Mesenchymal stem cell (in vitro differentiated cells and primary cell): ENCODE measurements at regions not wholly inside any gene's neighbourhood (a gene's known extent, or its start where the extent isn't known, plus 50 kb on each side); places are given as distances from the start of the nearest gene placed in this dataset.

Source experiments
- DNase-seq: peaks from one replicate; pipeline ENCODE4 v3.0.0-alpha.2; 2013
- H2AFZ ChIP-seq: one replicate; pipeline ENCODE4 v1.6.1; 2013; ENCODE audit warnings: low read depth, mild to moderate bottlenecking, control low read depth, inconsistent platforms, low read length, moderate library complexity
- H2AK5ac ChIP-seq: 2 replicates; pipeline ENCODE4 v1.6.1; 2013; ENCODE audit warnings: low read length, moderate library complexity, mild to moderate bottlenecking, inconsistent platforms; ENCODE audit not compliant: severe bottlenecking
- H2BK120ac ChIP-seq: one replicate; pipeline ENCODE4 v1.6.1; 2013; ENCODE audit warnings: low read depth, mild to moderate bottlenecking, inconsistent platforms, low read length, moderate library complexity
- H2BK12ac ChIP-seq, 2 experiments: one replicate each; pipeline ENCODE4 v1.6.1; 2013; ENCODE audit warnings: inconsistent platforms in 2 of 2, low read length in 2 of 2, mild to moderate bottlenecking in 2 of 2, moderate library complexity in 2 of 2, control low read depth in 1 of 2
- H2BK15ac ChIP-seq: one replicate; pipeline ENCODE4 v1.6.1; 2013; ENCODE audit warnings: mild to moderate bottlenecking, low read depth, inconsistent platforms; ENCODE audit not compliant: poor library complexity, severe bottlenecking
- H2BK5ac ChIP-seq: 2 replicates; pipeline ENCODE4 v1.6.1; 2013; ENCODE audit warnings: low read depth, mild to moderate bottlenecking, low read length, control low read depth, inconsistent platforms; ENCODE audit not compliant: poor library complexity, severe bottlenecking
- H3K14ac ChIP-seq, 2 experiments: one replicate each; pipeline ENCODE4 v1.6.1; 2013; ENCODE audit warnings: inconsistent platforms in 2 of 2, low read length in 2 of 2, control low read depth in 1 of 2, mild to moderate bottlenecking in 1 of 2, moderate library complexity in 1 of 2
- H3K18ac ChIP-seq, 2 experiments: one replicate each; pipeline ENCODE4 v1.6.1; 2013; ENCODE audit warnings: inconsistent platforms in 2 of 2, low read length in 2 of 2, control low read depth in 1 of 2, low read depth in 1 of 2, mild to moderate bottlenecking in 1 of 2
- H3K23ac ChIP-seq, 2 experiments: one replicate each; pipeline ENCODE4 v1.6.1; 2013; ENCODE audit warnings: inconsistent platforms in 2 of 2, low read length in 2 of 2, mild to moderate bottlenecking in 2 of 2, moderate library complexity in 2 of 2, control low read depth in 1 of 2
- H3K27ac ChIP-seq: 2 replicates; pipeline ENCODE4 v1.5.1; 2013; ENCODE audit warnings: mild to moderate bottlenecking, moderate library complexity, low read length, control low read depth, inconsistent platforms; ENCODE audit not compliant: poor library complexity, severe bottlenecking
- H3K27me3 ChIP-seq, 2 experiments: 2 replicates each; pipeline versions ENCODE4 v1.6.1 to v1.7.0; 2013; ENCODE audit warnings: low read length in 2 of 2, mild to moderate bottlenecking in 2 of 2, moderate library complexity in 2 of 2, control low read depth in 1 of 2, inconsistent platforms in 1 of 2; ENCODE audit not compliant: control insufficient read depth in 1 of 2, insufficient read depth in 1 of 2
- H3K36me3 ChIP-seq, 2 experiments: 2 replicates each; pipeline versions ENCODE4 v1.6.1 to v1.7.0; 2013; ENCODE audit warnings: low read length in 2 of 2, control low read depth in 1 of 2, inconsistent platforms in 1 of 2, low read depth in 1 of 2, mild to moderate bottlenecking in 1 of 2; ENCODE audit not compliant: insufficient read depth in 2 of 2, control insufficient read depth in 1 of 2
- H3K4ac ChIP-seq, 2 experiments: one replicate each; pipeline ENCODE4 v1.6.1; 2013; ENCODE audit warnings: inconsistent platforms in 2 of 2, low read length in 2 of 2, mild to moderate bottlenecking in 2 of 2, moderate library complexity in 2 of 2, control low read depth in 1 of 2, low read depth in 1 of 2
- H3K4me1 ChIP-seq: 2 replicates; pipeline ENCODE4 v1.6.1; 2013; ENCODE audit warnings: low read depth, low read length, control low read depth; ENCODE audit not compliant: control insufficient read depth, insufficient read depth
- H3K4me2 ChIP-seq: 2 replicates; pipeline ENCODE4 v1.6.1; 2013; ENCODE audit warnings: low read length, mild to moderate bottlenecking, inconsistent platforms; ENCODE audit not compliant: poor library complexity, severe bottlenecking
- H3K4me3 ChIP-seq, 2 experiments: 2 replicates each; pipeline versions ENCODE4 v1.5.1 to v1.7.0; 2013; ENCODE audit warnings: low read length in 2 of 2, mild to moderate bottlenecking in 2 of 2, control low read depth in 1 of 2, low read depth in 1 of 2; ENCODE audit not compliant: insufficient read depth in 1 of 2
- H3K79me1 ChIP-seq: replicated peaks from 2 replicates; pipeline ENCODE4 v1.6.1; 2013; ENCODE audit warnings: mild to moderate bottlenecking, control low read depth, low read length, inconsistent platforms; ENCODE audit not compliant: poor library complexity, severe bottlenecking
- H3K9ac ChIP-seq: 2 replicates; pipeline ENCODE4 v1.7.0; 2013; ENCODE audit warnings: mild to moderate bottlenecking, low read length, moderate library complexity
- H3K9me3 ChIP-seq: 2 replicates; pipeline ENCODE4 v1.7.0; 2013; ENCODE audit warnings: mild to moderate bottlenecking, low read length; ENCODE audit not compliant: control insufficient read depth
- H4K8ac ChIP-seq: one replicate; pipeline ENCODE4 v1.6.1; 2013; ENCODE audit warnings: inconsistent platforms, mild to moderate bottlenecking, low read length, moderate library complexity
- H4K91ac ChIP-seq: one replicate; pipeline ENCODE4 v1.6.1; 2013; ENCODE audit warnings: mild to moderate bottlenecking, low read length, inconsistent platforms
- WGBS: methylation state at CpG from one replicate; pipeline ENCODE4 v1.1.7; 2013; ENCODE audit warnings: mixed read lengths; 5-methylcytosine and 5-hydroxymethylcytosine counted together

DNA sequence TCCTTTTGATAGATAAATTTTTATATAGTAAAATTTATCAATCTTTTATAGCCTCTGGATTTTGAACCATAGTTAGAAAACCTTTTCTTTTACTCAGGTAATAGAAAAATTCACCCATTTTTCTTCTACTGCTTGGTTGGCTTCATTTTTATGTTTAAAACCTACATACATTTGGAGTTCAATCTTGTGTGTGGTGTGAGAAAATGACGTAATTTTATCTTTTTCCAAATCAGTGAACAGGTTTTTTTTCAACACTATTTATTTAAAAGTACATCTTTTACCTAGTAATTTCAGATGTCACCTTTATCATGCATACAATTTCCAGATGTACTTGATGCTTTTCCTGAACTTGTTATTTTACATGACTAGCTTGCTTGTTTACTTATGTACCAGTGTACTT, 200.2 kb downstream of the TRIM36 start:
- Histone ChIP-seq H3K23ac (no peak overlapping the region), H3K14ac (no peak overlapping the region), H2BK120ac (no peak overlapping the region), H3K36me3 (no peaks in the 10 kb centered on the region), H3K9me3 (peaks cover 5% of the 10 kb centered on the region), H4K91ac (no peak overlapping the region), H3K27ac (no peak overlapping the region), H2BK15ac (no peak overlapping the region), H2BK12ac (no peak overlapping the region), H3K79me1 (no peaks in the 10 kb centered on the region), H4K8ac (no peak overlapping the region), H3K9ac (no peak overlapping the region), H3K4me1 (no peaks in the 10 kb centered on the region), H2AFZ (no peak overlapping the region), H3K18ac (no peak overlapping the region), H3K4ac (no peak overlapping the region), H2AK5ac (no peak overlapping the region), H3K4me3 (no peak overlapping the region), H2BK5ac (no peak overlapping the region), H3K4me2 (no peak overlapping the region), H3K27me3 (no peaks in the 10 kb centered on the region)
- no CpG with 5 or more reads among the region's 1 CpG for WGBS
- DNase-seq, result no peak

DNA sequence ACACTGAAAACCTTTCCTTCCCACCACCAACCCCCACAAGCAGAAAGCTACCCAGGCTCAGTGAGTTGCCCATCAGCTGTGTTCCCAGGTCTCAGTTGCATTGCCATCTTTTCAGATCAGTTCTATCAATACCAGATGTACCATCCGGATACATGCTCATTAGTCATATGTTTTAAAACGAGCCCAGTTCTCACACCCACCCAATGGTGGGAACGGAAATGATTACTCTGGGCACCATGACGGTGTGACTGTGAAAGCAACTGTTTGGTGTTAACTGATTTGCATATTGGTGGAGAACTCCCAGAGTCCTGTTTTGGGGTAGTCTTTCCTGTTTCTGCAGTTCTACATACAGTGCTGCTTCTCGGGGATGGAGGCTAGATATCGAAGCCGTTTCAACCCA, 212.3 kb downstream of the TRIM36 start:
- H3K4me2 ChIP-seq, result no peak overlapping the region

DNA sequence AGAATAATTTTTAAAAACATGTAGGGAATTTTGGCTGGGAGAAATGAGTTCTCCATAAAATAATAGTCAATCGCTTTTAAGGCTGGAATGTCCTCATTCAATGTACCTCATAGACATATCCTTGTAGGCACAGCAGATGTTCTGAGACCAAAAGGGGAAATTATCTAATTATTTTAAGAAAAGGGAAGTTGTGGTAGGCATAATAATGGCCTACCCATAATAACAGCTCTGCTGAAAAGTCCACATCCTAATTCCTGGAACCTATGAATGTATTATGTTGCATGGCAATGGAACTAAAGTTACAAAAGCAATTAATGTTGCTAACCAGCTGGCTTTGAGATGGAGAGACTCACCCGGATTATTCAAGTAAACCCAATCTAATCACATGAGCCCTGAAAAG, 216.1 kb downstream of the TRIM36 start:
- Histone ChIP-seq H3K4me2 (no peak overlapping the region), H4K91ac (no peak overlapping the region), H3K79me1 (no peaks in the 10 kb centered on the region), H2BK5ac (no peak overlapping the region), H3K9ac (no peak overlapping the region), H2AFZ (no peak overlapping the region), H2BK120ac (no peak overlapping the region), H3K4ac (no peak overlapping the region), H3K4me3 (no peak overlapping the region), H3K36me3 (no peaks in the 10 kb centered on the region), H2BK12ac (no peak overlapping the region), H4K8ac (no peak overlapping the region), H3K4me1 (no peaks in the 10 kb centered on the region), H3K18ac (no peak overlapping the region), H3K23ac (no peak overlapping the region), H3K9me3 (no peaks in the 10 kb centered on the region), H3K14ac (no peak overlapping the region), H2BK15ac (no peak overlapping the region), H3K27me3 (no peaks in the 10 kb centered on the region), H2AK5ac (no peak overlapping the region), H3K27ac (no peak overlapping the region)
- DNase-seq, result no peak
- no CpG with 5 or more reads among the region's 2 CpGs for WGBS

More for the DNA sequence above, 212.3 kb downstream of the TRIM36 start:
- 90% methylated on average over 5 of the region's 7 CpGs for WGBS
- no peak overlapping the region for H3K4ac ChIP-seq
- no peak overlapping the region for H3K27ac ChIP-seq
- H2BK5ac ChIP-seq, result no peak overlapping the region
- H4K91ac ChIP-seq, result no peak overlapping the region
- H3K79me1 ChIP-seq, result no peaks in the 10 kb centered on the region
- H3K18ac ChIP-seq, result no peak overlapping the region
- H3K9ac ChIP-seq, result no peak overlapping the region
- no peak overlapping the region for H2BK120ac ChIP-seq
- no peak overlapping the region for H3K23ac ChIP-seq
- no peaks in the 10 kb centered on the region for H3K36me3 ChIP-seq
- no peak overlapping the region for H3K14ac ChIP-seq
- no peak overlapping the region for H4K8ac ChIP-seq
- H2BK12ac ChIP-seq, result no peak overlapping the region
- no peaks in the 10 kb centered on the region for H3K4me1 ChIP-seq
- H3K9me3 ChIP-seq, result no peaks in the 10 kb centered on the region
- no peaks in the 10 kb centered on the region for H3K27me3 ChIP-seq
- no peak overlapping the region for H2AK5ac ChIP-seq
- no peak overlapping the region for H2BK15ac ChIP-seq
- DNase-seq, result no peak
- H2AFZ ChIP-seq, result no peak overlapping the region
- H3K4me3 ChIP-seq, result no peak overlapping the region

DNA sequence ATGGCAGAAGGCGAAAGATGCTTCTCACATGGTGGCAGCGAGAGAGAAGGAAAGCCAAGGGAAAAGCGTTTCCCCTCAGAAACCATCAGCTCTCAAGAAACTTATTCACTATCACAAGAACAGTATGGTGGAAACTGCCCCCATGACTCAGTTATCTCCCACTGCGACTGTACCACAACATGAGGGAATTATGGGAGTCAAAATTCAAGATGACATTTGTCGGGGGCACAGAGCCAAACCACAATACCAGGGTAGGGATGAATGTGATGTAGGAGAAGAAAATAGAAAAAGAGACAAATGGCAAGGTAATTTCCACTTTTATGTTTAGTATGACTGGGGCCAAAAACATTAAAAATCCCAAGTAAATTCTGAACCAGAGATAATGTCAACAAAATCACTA, 216.8 kb downstream of the TRIM36 start:
- no peak overlapping the region for H3K4me2 ChIP-seq
- DNase-seq, result no peak
- no peak overlapping the region for H3K4ac ChIP-seq
- H3K9me3 ChIP-seq, result no peaks in the 10 kb centered on the region
- no peak overlapping the region for H3K9ac ChIP-seq
- no peak overlapping the region for H2BK12ac ChIP-seq
- H2AFZ ChIP-seq, result no peak overlapping the region
- H4K8ac ChIP-seq, result no peak overlapping the region
- no peak overlapping the region for H3K4me3 ChIP-seq
- no peak overlapping the region for H4K91ac ChIP-seq
- no peak overlapping the region for H3K14ac ChIP-seq
- H2BK15ac ChIP-seq, result no peak overlapping the region
- WGBS, result 63% methylated on average over 2 of the region's 5 CpGs
- H3K36me3 ChIP-seq, result no peaks in the 10 kb centered on the region
- no peak overlapping the region for H2BK120ac ChIP-seq
- H3K4me1 ChIP-seq, result no peaks in the 10 kb centered on the region
- H3K23ac ChIP-seq, result no peak overlapping the region
- H3K79me1 ChIP-seq, result no peaks in the 10 kb centered on the region
- no peaks in the 10 kb centered on the region for H3K27me3 ChIP-seq
- H2BK5ac ChIP-seq, result no peak overlapping the region
- no peak overlapping the region for H2AK5ac ChIP-seq
- H3K18ac ChIP-seq, result no peak overlapping the region
- H3K27ac ChIP-seq, result no peak overlapping the region
